ENCODE measurements at regions not wholly inside any gene's neighbourhood (a gene's known extent, or its start where the extent isn't known, plus 50 kb on each side); places are given as distances from the start of the nearest gene placed in this dataset.

GRCh38 chr5:102638316-102638715, 116.8 kb upstream of the PAM start:
- POLR2A ChIA-PET: no interaction called here
- TF ChIP-seq CTCF (IDR thresholded peaks at IDR 0.05; ENCODE audit: control extremely low read depth, extremely low read depth, low read depth, missing control alignments): no peak
- CTCF ChIA-PET: no interaction called here

GRCh38 chr5:102638912-102639652, 116.0 kb upstream of the PAM start:
- no peak for DNase-seq (ENCODE audit: extremely low spot score)
- POLR2A ChIA-PET: no interaction called here
- no peak for TF ChIP-seq CTCF (IDR thresholded peaks at IDR 0.05; ENCODE audit: control extremely low read depth, extremely low read depth, low read depth, missing control alignments)
- CTCF ChIA-PET: interaction anchor here (0.6 kb wide), 1 partner anchor 11 kb away, joined by 3 read pairs; no protein-coding TSS in a partner anchor

More at GRCh38 chr5:102638316-102638715, 116.8 kb upstream of the PAM start:
- DNase-seq (ENCODE audit: extremely low spot score): no peak

GRCh38 chr5:102649731-102650130, 105.4 kb upstream of the PAM start:
- no peak for TF ChIP-seq CTCF (IDR thresholded peaks at IDR 0.05; ENCODE audit: control extremely low read depth, extremely low read depth, low read depth, missing control alignments)
- DNase-seq (ENCODE audit: extremely low spot score): no peak
- CTCF ChIA-PET: interaction anchor here (0.9 kb wide), 1 partner anchor 575 kb away, joined by 3 read pairs; no protein-coding TSS in a partner anchor
- POLR2A ChIA-PET: no interaction called here

- ChIA-PET CTCF (interaction anchor here (1.1 kb wide), 1 partner anchor 30 kb away, joined by 4 read pairs; no protein-coding TSS in a partner anchor), POLR2A (no interaction called here)
- DNase-seq (ENCODE audit: extremely low spot score): no peak
- TF ChIP-seq CTCF (IDR thresholded peaks at IDR 0.05; ENCODE audit: control extremely low read depth, extremely low read depth, low read depth, missing control alignments): no peak
Observed at GRCh38 chr5:102651466-102651865, 103.6 kb upstream of the PAM start.

GRCh38 chr5:102654559-102655349, 100.4 kb upstream of the PAM start:
- TF ChIP-seq CTCF (IDR thresholded peaks at IDR 0.05; ENCODE audit: control extremely low read depth, extremely low read depth, low read depth, missing control alignments): no peak
- ChIA-PET CTCF (no interaction called here), POLR2A (no interaction called here)
- DNase-seq (ENCODE audit: extremely low spot score): no peak

GRCh38 chr5:102659151-102659550, 96.0 kb upstream of the PAM start:
- no peak for TF ChIP-seq CTCF (IDR thresholded peaks at IDR 0.05; ENCODE audit: control extremely low read depth, extremely low read depth, low read depth, missing control alignments)
- CTCF ChIA-PET: interaction anchor here (1.7 to 6.1 kb wide), 2 partner anchors 9 to 22 kb away, joined by 5 to 26 read pairs; no protein-coding TSS in a partner anchor
- DNase-seq (ENCODE audit: extremely low spot score): no peak
- POLR2A ChIA-PET: no interaction called here
